H1 (cell line): ENCODE measurements at regions not wholly inside any gene's neighbourhood (a gene's known extent, or its start where the extent isn't known, plus 50 kb on each side); places are given as distances from the start of the nearest gene placed in this dataset.

ENCODE experiments used
- CTCF ChIA-PET: fragments of 300-600 bp; sonication (Branson Sonifier 250); formaldehyde crosslinking; loops from one replicate; lab custom pipeline; 2021; ENCODE audit not compliant: partially characterized antibody; lab: Charles Lee
- POLR2A ChIA-PET: fragments of 300-600 bp; sonication (Branson Sonifier 250); formaldehyde crosslinking; loops from one replicate; lab custom pipeline; 2021; ENCODE audit warnings: inconsistent platforms; ENCODE audit not compliant: partially characterized antibody; lab: Charles Lee
- DNase-seq, 2 experiments: peaks; one replicate each; pipeline versions ENCODE4 v3.0.0 to v3.0.0-alpha.2; 2010 to 2022; ENCODE audit warnings: low spot score in 2 of 2, low read depth in 1 of 2, mixed read lengths in 1 of 2
- FAIRE-seq: peaks from 2 replicates; lab custom pipeline; 2011; peaks lifted over from hg19 to GRCh38; lab: Jason Lieb, UNC
- H2AFZ ChIP-seq: 2 replicates; pipeline ENCODE4 v1.8.1; 2012; ENCODE audit warnings: low read length, inconsistent platforms
- H2AK5ac ChIP-seq: 2 replicates; pipeline ENCODE4 v1.6.1; 2013; ENCODE audit warnings: low read depth, low read length
- H2BK120ac ChIP-seq: replicated peaks from 2 replicates; pipeline ENCODE3; 2013; ENCODE audit warnings: low read depth, low read length, inconsistent platforms
- H2BK12ac ChIP-seq: 2 replicates; pipeline ENCODE4 v1.6.1; 2013; ENCODE audit warnings: low read depth, low read length
- H2BK15ac ChIP-seq: 2 replicates; pipeline ENCODE4 v1.6.1; 2013; ENCODE audit warnings: low read length
- H2BK20ac ChIP-seq: 2 replicates; pipeline ENCODE4 v1.6.1; 2013; ENCODE audit warnings: low read length
- H2BK5ac ChIP-seq: 2 replicates; pipeline ENCODE4 v1.6.1; 2013; ENCODE audit warnings: low read depth, low read length
- H3K14ac ChIP-seq: 2 replicates; pipeline ENCODE4 v1.6.1; 2013; ENCODE audit warnings: inconsistent platforms; ENCODE audit not compliant: insufficient read length
- H3K18ac ChIP-seq: 2 replicates; pipeline ENCODE4 v1.6.1; 2013; ENCODE audit warnings: low read length; ENCODE audit errors: extremely low read depth
- H3K23ac ChIP-seq: 2 replicates; pipeline ENCODE4 v1.6.1; 2013; ENCODE audit warnings: inconsistent platforms; ENCODE audit not compliant: insufficient read length
- H3K23me2 ChIP-seq: 2 replicates; pipeline ENCODE4 v1.6.1; 2013; ENCODE audit warnings: low read depth, low read length
- H3K27ac ChIP-seq: 2 replicates; pipeline ENCODE4 v1.6.1; 2011; ENCODE audit warnings: low read depth, low read length, inconsistent platforms
- H3K27me3 ChIP-seq, 4 experiments: replicated peaks in 1 of 4; 1 replicate in 1 of 4; 2 replicates in 3 of 4; pipeline versions ENCODE4 v1.6.1 to v1.8.1; 2011 to 2013; ENCODE audit warnings: low read length in 3 of 4, mild to moderate bottlenecking in 3 of 4, inconsistent platforms in 2 of 4, mixed read lengths in 2 of 4, moderate library complexity in 1 of 4; ENCODE audit not compliant: control insufficient read depth in 3 of 4, insufficient read depth in 3 of 4; ENCODE audit errors: extremely low read depth in 1 of 4
- H3K36me3 ChIP-seq, 4 experiments: 2 replicates each; pipeline versions ENCODE4 v1.6.1 to v1.8.1; 2011 to 2013; ENCODE audit warnings: mild to moderate bottlenecking in 4 of 4, low read length in 3 of 4, moderate library complexity in 2 of 4, control low read depth in 1 of 4, inconsistent platforms in 1 of 4; ENCODE audit not compliant: insufficient read depth in 4 of 4, control insufficient read depth in 2 of 4
- H3K4ac ChIP-seq: replicated peaks from 2 replicates; pipeline ENCODE3; 2013; ENCODE audit warnings: low read length, low read depth, mixed read lengths, inconsistent platforms; ENCODE audit not compliant: insufficient read length
- H3K4me1 ChIP-seq, 4 experiments: replicated peaks in 1 of 4; 1 replicate in 1 of 4; 2 replicates in 3 of 4; pipeline versions ENCODE4 v1.6.1 to v1.8.1; 2011 to 2013; ENCODE audit warnings: low read length in 3 of 4, inconsistent platforms in 2 of 4, mixed read lengths in 1 of 4; ENCODE audit not compliant: insufficient read depth in 4 of 4, control insufficient read depth in 3 of 4
- H3K4me2 ChIP-seq, 2 experiments: 2 replicates each; pipeline versions ENCODE4 v1.6.1 to v1.8.1; 2011 to 2013; ENCODE audit warnings: low read depth in 2 of 2, low read length in 2 of 2, control low read depth in 1 of 2, inconsistent platforms in 1 of 2, mild to moderate bottlenecking in 1 of 2; ENCODE audit not compliant: insufficient read depth in 1 of 2
- H3K4me3 ChIP-seq, 4 experiments: fragments of 200-600, 300-600 bp in 1 of 4; sonication (generic), shearing (Covaris generic), sonication (Bioruptor Twin) in 1 of 4; 2 replicates each; pipeline versions ENCODE4 v1.5.1 to v1.8.1; 2011 to 2016; ENCODE audit warnings: low read length in 4 of 4, low read depth in 3 of 4, control low read depth in 2 of 4, inconsistent platforms in 2 of 4, mild to moderate bottlenecking in 2 of 4, mixed read lengths in 1 of 4, moderate library complexity in 1 of 4; ENCODE audit not compliant: insufficient read depth in 2 of 4; ENCODE audit errors: extremely low read depth in 1 of 4
- H3K56ac ChIP-seq: replicated peaks from 2 replicates; pipeline ENCODE3; 2013; ENCODE audit warnings: low read depth, mild to moderate bottlenecking, mixed read lengths, low read length, inconsistent platforms; ENCODE audit not compliant: insufficient read length
- H3K79me1 ChIP-seq: 2 replicates; pipeline ENCODE4 v1.6.1; 2013; ENCODE audit warnings: low read depth, low read length, control low read depth
- H3K79me2 ChIP-seq, 2 experiments: 2 replicates each; pipeline versions ENCODE4 v1.6.1 to v1.8.1; 2012 to 2013; ENCODE audit warnings: low read length in 2 of 2, mild to moderate bottlenecking in 2 of 2, inconsistent platforms in 1 of 2; ENCODE audit not compliant: insufficient read depth in 2 of 2, control insufficient read depth in 1 of 2
- H3K9ac ChIP-seq, 4 experiments: replicated peaks in 1 of 4; 1 replicate in 1 of 4; 2 replicates in 3 of 4; pipeline versions ENCODE4 v1.6.1 to v1.8.1; 2011 to 2013; ENCODE audit warnings: low read depth in 3 of 4, low read length in 3 of 4, control low read depth in 2 of 4, mild to moderate bottlenecking in 2 of 4, moderate library complexity in 2 of 4, inconsistent platforms in 1 of 4; ENCODE audit errors: extremely low read depth in 1 of 4
- H3K9me3 ChIP-seq, 2 experiments: 2 replicates each; pipeline versions ENCODE4 v1.6.1 to v1.8.1; 2012 to 2013; ENCODE audit warnings: mild to moderate bottlenecking in 2 of 2, moderate library complexity in 2 of 2, control low read depth in 1 of 2, inconsistent platforms in 1 of 2, low read depth in 1 of 2, low read length in 1 of 2, mixed read lengths in 1 of 2; ENCODE audit not compliant: insufficient read depth in 2 of 2
- H4K20me1 ChIP-seq, 2 experiments: replicated peaks in 1 of 2; 2 replicates each; pipeline versions ENCODE3 to v1.8.1; 2011 to 2013; ENCODE audit warnings: inconsistent platforms in 2 of 2, low read length in 2 of 2, mild to moderate bottlenecking in 1 of 2; ENCODE audit not compliant: insufficient read depth in 2 of 2, control insufficient read depth in 1 of 2
- H4K5ac ChIP-seq: 2 replicates; pipeline ENCODE4 v1.6.1; 2013; ENCODE audit warnings: low read length, low read depth, mixed read lengths, inconsistent platforms; ENCODE audit not compliant: insufficient read length
- H4K8ac ChIP-seq: 2 replicates; pipeline ENCODE4 v1.8.0; 2013; ENCODE audit warnings: mild to moderate bottlenecking, moderate library complexity, low read length, inconsistent platforms; ENCODE audit not compliant: insufficient read depth; ENCODE audit errors: extremely low read depth
- H4K91ac ChIP-seq: replicated peaks from 2 replicates; pipeline ENCODE3; 2013; ENCODE audit warnings: low read length, mixed read lengths, inconsistent platforms; ENCODE audit not compliant: insufficient read length
- CBX5 ChIP-seq: fragments of 300-800, 300-1000 bp; sonication (generic); IDR thresholded peaks from 2 replicates; pipeline ENCODE4 v1.7.1; 2016; ENCODE audit warnings: antibody characterized with exemption, low read length, low read depth
- CTBP2 ChIP-seq: IDR thresholded peaks from 2 replicates; pipeline ENCODE4 v1.7.0; 2011; ENCODE audit warnings: borderline replicate concordance, mild to moderate bottlenecking, moderate library complexity, mixed read lengths, low read length; ENCODE audit not compliant: insufficient read depth, insufficient read length
- EP300 ChIP-seq, 2 experiments: IDR thresholded peaks; 1 replicate in 1 of 2; 2 replicates in 1 of 2; pipeline ENCODE4 v1.6.1; 2011 to 2012; ENCODE audit warnings: low read depth in 2 of 2, low read length in 2 of 2, mild to moderate bottlenecking in 2 of 2, borderline replicate concordance in 1 of 2, inconsistent platforms in 1 of 2, moderate library complexity in 1 of 2
- EZH2 ChIP-seq: fragments of 200-600 bp; sonication (generic); IDR thresholded peaks from 2 replicates; pipeline ENCODE4 v1.7.1; 2012; ENCODE audit warnings: low read depth, mild to moderate bottlenecking, moderate library complexity, low read length, inconsistent platforms; ENCODE audit not compliant: severe bottlenecking
- GABPA ChIP-seq: IDR thresholded peaks from 2 replicates; pipeline ENCODE4 v1.6.1; 2011; ENCODE audit warnings: mild to moderate bottlenecking, low read length, moderate library complexity, borderline replicate concordance; ENCODE audit not compliant: insufficient read depth
- HDAC2 ChIP-seq, 2 experiments: fragments of 300-600 bp in 1 of 2; sonication (generic) in 1 of 2; IDR thresholded peaks; 2 replicates each; pipeline ENCODE4 v1.6.1; 2011 to 2012; ENCODE audit warnings: low read depth in 2 of 2, low read length in 2 of 2, mild to moderate bottlenecking in 2 of 2, moderate library complexity in 2 of 2, borderline replicate concordance in 1 of 2, inconsistent platforms in 1 of 2
- HDAC6 ChIP-seq: IDR thresholded peaks from one replicate; pipeline ENCODE4 v1.7.1; 2012; ENCODE audit warnings: low read depth, mild to moderate bottlenecking, inconsistent platforms, low read length, moderate library complexity
- JUND ChIP-seq: IDR thresholded peaks from 2 replicates; pipeline ENCODE4 v1.6.1; 2011; ENCODE audit warnings: mild to moderate bottlenecking, improper control_type of control experiment, low read length
- RAD21 ChIP-seq, 2 experiments: IDR thresholded peaks in 1 of 2; conservative IDR thresholded peaks in 1 of 2; 2 replicates each; pipeline ENCODE4 v1.6.1; 2011; ENCODE audit warnings: low read depth in 2 of 2, low read length in 2 of 2, improper control_type of control experiment in 1 of 2, inconsistent platforms in 1 of 2, mild to moderate bottlenecking in 1 of 2, moderate library complexity in 1 of 2
- RXRA ChIP-seq: IDR thresholded peaks from 2 replicates; pipeline ENCODE4 v1.6.1; 2011; ENCODE audit warnings: low read depth, mild to moderate bottlenecking, low read length, moderate library complexity; ENCODE audit not compliant: insufficient read depth
- TAF7 ChIP-seq: optimal IDR thresholded peaks from 2 replicates; pipeline ENCODE3; 2011; ENCODE audit warnings: low read depth, mild to moderate bottlenecking, inconsistent platforms, low read length, moderate library complexity, borderline replicate concordance
- TBP ChIP-seq: IDR thresholded peaks from 2 replicates; pipeline ENCODE4 v1.6.1; 2011; ENCODE audit warnings: low read depth, low read length, improper control_type of control experiment
- TEAD4 ChIP-seq: IDR thresholded peaks from 2 replicates; pipeline ENCODE4 v1.6.1; 2012; ENCODE audit warnings: low read depth, low read length, inconsistent platforms, mixed read lengths
- WGBS, 2 experiments: shearing (Covaris generic) in 1 of 2; methylation state at CpG; one replicate each; pipeline versions ENCODE4 v1.1.6 to v1.1.7; 2013 to 2015; ENCODE audit warnings: low lambda C conversion rate in 2 of 2, mixed read lengths in 2 of 2, inconsistent platforms in 1 of 2, low coverage in 1 of 2, missing lambda C conversion rate in 1 of 2; ENCODE audit not compliant: insufficient replicate concordance in 2 of 2, insufficient coverage in 1 of 2, insufficient read length in 1 of 2; ENCODE audit errors: extremely low coverage in 1 of 2, missing lambda C conversion rate in 1 of 2; 5-methylcytosine and 5-hydroxymethylcytosine counted together

DNA sequence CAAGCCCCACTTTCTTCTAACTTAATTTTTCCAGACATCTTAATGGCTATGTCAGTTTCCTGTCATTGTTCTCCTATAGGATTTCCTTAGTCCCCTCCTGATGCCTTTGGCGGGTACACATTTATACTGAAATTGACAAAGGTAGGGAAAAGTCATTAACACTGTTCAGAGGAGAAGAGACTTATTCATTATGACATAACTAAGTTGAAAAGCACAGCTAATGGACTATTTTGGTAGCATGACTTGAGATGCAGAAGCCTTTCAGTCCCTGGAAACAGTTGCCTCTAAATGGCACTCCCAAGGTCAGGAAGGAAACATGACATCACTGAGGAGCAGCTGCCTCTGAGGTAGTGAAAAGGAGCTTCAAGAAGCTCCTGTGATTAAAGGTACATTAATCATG is 317.5 kb upstream of the KITLG start:
- Histone ChIP-seq H3K4me3 (no peak overlapping the region), H2BK12ac (no peak overlapping the region), H3K27me3 (peaks cover 0 to 1% (median 0%) of the 10 kb centered on the region in 4 experiments; a peak in 1 of 7 replicates), H2AK5ac (no peak overlapping the region), H4K20me1 (no peaks in the 10 kb centered on the region), H3K79me1 (no peaks in the 10 kb centered on the region), H4K91ac (no peak overlapping the region), H3K23me2 (peaks cover 2% of the 10 kb centered on the region; the same call in 1 of the 2 replicates), H2BK120ac (no peak overlapping the region), H2AFZ (0 out of 2 replicates have a peak overlapping the region, but pooled peaks have one; percentile 17), H3K18ac (no peak overlapping the region), H2BK20ac (no peak overlapping the region), H3K36me3 (no peaks in the 10 kb centered on the region), H3K56ac (no peak overlapping the region), H3K27ac (no peak overlapping the region), H4K5ac (no peak overlapping the region), H3K23ac (no peak overlapping the region), H3K9ac (no peak overlapping the region), H3K9me3 (no peaks in the 10 kb centered on the region), H3K79me2 (no peaks in the 10 kb centered on the region), H3K4me2 (no peak overlapping the region), H2BK5ac (no peak overlapping the region), H2BK15ac (no peak overlapping the region), H4K8ac (no peak overlapping the region), H3K14ac (no peak overlapping the region), H3K4me1 (no peaks in the 10 kb centered on the region), H3K4ac (no peak overlapping the region)
- DNase-seq (no peak), FAIRE-seq (no peak)
- POLR2A ChIA-PET, result no interaction called here
- CTCF ChIA-PET, result interaction anchor here (0.5 kb wide), 1 partner anchor 83 kb away, joined by 4 read pairs; no protein-coding TSS in a partner anchor
- WGBS, 2 experiments, result 90% methylated on average over 1 of the region's 1 CpG; no CpG with 5 or more reads in 1 of the 2 experiments
- TF ChIP-seq TAF7 (no peak), EZH2 (no peak), RXRA (no peak), HDAC2 (IDR thresholded peaks at IDR 0.05; ENCODE audit: borderline replicate concordance in 1 of 2, low read depth in 2 of 2, low read length in 2 of 2) (no peak), EP300 (IDR thresholded peaks at IDR 0.05; ENCODE audit: borderline replicate concordance in 1 of 2, low read depth in 2 of 2, low read length in 2 of 2) (no peak), TBP (no peak), TEAD4 (no peak), JUND (no peak), CTBP2 (no peak), CBX5 (no peak), RAD21 (IDR thresholded peaks at IDR 0.05 in 1 of 2, conservative IDR thresholded peaks at IDR 0.05 in 1 of 2; ENCODE audit: low read depth in 2 of 2, low read length in 2 of 2) (no peak), GABPA (no peak), HDAC6 (no peak)
